ENCODE measurements at regions not wholly inside any gene's neighbourhood (a gene's known extent, or its start where the extent isn't known, plus 50 kb on each side); places are given as distances from the start of the nearest gene placed in this dataset.

DNA sequence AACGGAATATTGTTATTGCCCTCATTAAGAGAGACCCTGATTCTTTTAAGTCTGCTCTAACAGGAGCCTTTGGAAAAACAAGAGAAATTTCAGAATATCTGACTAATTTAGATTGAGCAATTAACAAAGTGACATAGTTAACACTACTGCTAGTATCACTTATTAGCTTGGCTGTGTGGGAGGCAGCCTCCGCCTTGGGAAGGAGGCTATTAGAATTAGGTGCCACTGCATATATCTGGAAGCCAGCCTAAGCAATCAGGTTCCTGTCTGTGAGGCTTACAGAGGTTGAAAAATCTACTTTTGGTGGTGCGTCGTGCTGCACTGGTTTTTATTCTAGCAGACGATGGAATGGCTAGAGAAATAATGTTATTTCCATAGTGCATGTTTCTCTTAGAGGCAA, 227.2 kb downstream of the OLFM4 start:
- Histone ChIP-seq H3K36me3 (ENCODE audit: control insufficient read depth in 4 of 4, insufficient read depth in 4 of 4, low read length in 3 of 4) (no peaks in the 10 kb centered on the region), H3K4me1 (ENCODE audit: control extremely low read depth in 1 of 4, control insufficient read depth in 4 of 4, insufficient read depth in 4 of 4, low read length in 3 of 4) (no peaks in the 10 kb centered on the region), H3K4me3 (ENCODE audit: control insufficient read depth in 1 of 7, extremely low read depth in 1 of 7, insufficient read depth in 4 of 7, low read depth in 2 of 7, low read length in 6 of 7) (no peak overlapping the region), H3K9me3 (ENCODE audit: control extremely low read depth in 1 of 5, control insufficient read depth in 4 of 5, insufficient read depth in 2 of 5, low read depth in 1 of 5, low read length in 4 of 5) (no peaks in the 10 kb centered on the region), H3K27ac (ENCODE audit: insufficient read depth in 1 of 2, low read depth in 1 of 2, low read length in 2 of 2, poor library complexity in 1 of 2, severe bottlenecking in 2 of 2) (no peak overlapping the region), H3K27me3 (replicated peaks in 2 of 5; ENCODE audit: control insufficient read depth in 4 of 5, insufficient read depth in 5 of 5, low read length in 4 of 5) (peaks cover 0 to 3% (median 0%) of the 10 kb centered on the region in 5 experiments)
- CTCF ChIA-PET, result no interaction called here
- POLR2A ChIA-PET, result interaction anchor here (0.6 kb wide), 1 partner anchor 24 kb away, joined by 4 read pairs; no protein-coding TSS in a partner anchor
- 100% methylated on average over 2 of the region's 5 CpGs for WGBS (ENCODE audit: insufficient coverage)
- no peak for DNase-seq

DNA sequence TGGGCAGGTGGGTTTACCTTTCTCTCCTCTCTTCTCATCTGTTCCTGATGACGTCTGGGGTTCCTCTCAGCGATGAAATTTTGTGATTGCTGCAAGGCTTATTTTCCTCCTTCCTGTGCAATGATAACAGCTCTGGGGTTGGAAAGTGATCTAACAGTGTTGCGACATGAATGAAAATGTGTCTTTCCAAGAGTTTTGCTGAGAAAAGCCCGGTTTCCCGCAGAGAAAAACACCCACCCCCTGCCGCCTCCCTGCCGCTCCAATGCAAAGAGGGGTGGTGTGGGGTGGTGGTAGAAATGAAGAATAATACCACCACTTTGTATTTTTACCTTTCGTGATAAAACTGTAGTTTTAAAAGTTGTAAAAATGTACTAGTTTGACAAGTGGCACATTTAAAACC, 232.0 kb downstream of the OLFM4 start:
- CTCF ChIA-PET, result interaction anchor here (1.3 kb wide), 1 partner anchor 10 kb away, joined by 3 read pairs; no protein-coding TSS in a partner anchor
- Histone ChIP-seq H3K36me3 (ENCODE audit: control insufficient read depth in 4 of 4, insufficient read depth in 4 of 4, low read length in 3 of 4) (no peaks in the 10 kb centered on the region), H3K9me3 (ENCODE audit: control extremely low read depth in 1 of 5, control insufficient read depth in 4 of 5, insufficient read depth in 2 of 5, low read depth in 1 of 5, low read length in 4 of 5) (no peaks in the 10 kb centered on the region), H3K4me1 (ENCODE audit: control extremely low read depth in 1 of 4, control insufficient read depth in 4 of 4, insufficient read depth in 4 of 4, low read length in 3 of 4) (no peaks in the 10 kb centered on the region), H3K27me3 (replicated peaks in 2 of 5; ENCODE audit: control insufficient read depth in 4 of 5, insufficient read depth in 5 of 5, low read length in 4 of 5) (peaks cover 0 to 2% (median 0%) of the 10 kb centered on the region in 5 experiments), H3K27ac (ENCODE audit: insufficient read depth in 1 of 2, low read depth in 1 of 2, low read length in 2 of 2, poor library complexity in 1 of 2, severe bottlenecking in 2 of 2) (no peak overlapping the region), H3K4me3 (ENCODE audit: control insufficient read depth in 1 of 7, extremely low read depth in 1 of 7, insufficient read depth in 4 of 7, low read depth in 2 of 7, low read length in 6 of 7) (no peak overlapping the region)
- WGBS (ENCODE audit: insufficient coverage), result 60% methylated on average over 1 of the region's 8 CpGs
- no peak for DNase-seq
- POLR2A ChIA-PET, result no interaction called here

DNA sequence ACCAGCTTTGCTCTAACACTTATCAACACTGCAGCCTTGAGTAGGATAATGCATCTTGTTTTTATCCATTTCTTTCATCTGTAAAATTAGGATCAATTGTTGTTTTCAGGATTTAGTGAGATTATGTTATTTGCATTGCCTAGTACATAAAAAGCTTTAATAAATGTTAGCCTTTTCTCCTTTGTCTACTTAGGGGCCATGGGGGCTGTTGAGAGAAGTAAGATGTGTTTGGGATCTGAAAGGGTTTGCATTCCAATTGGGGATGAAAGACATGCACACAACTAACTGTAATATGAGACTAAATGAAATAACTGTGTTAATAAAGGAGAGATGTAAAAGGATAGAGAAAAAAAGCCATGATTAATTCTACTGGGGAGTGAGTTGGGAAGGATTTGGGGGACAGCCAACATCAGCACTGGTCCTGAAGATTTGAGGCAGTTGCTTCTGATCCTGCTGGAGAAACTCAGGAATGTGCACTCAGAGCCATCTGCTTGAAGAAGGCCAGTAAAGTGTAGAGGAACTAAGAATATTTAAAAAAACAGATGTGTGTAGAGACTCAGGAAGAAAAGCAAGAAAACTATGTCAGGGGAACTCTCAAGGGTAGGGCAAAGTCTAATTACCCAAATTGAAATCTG, 236.3 kb downstream of the OLFM4 start:
- Histone ChIP-seq H3K27ac (ENCODE audit: insufficient read depth in 1 of 2, low read depth in 1 of 2, low read length in 2 of 2, poor library complexity in 1 of 2, severe bottlenecking in 2 of 2) (no peak overlapping the region), H3K9me3 (ENCODE audit: control extremely low read depth in 1 of 5, control insufficient read depth in 4 of 5, insufficient read depth in 2 of 5, low read depth in 1 of 5, low read length in 4 of 5) (no peaks in the 10 kb centered on the region), H3K4me1 (ENCODE audit: control extremely low read depth in 1 of 4, control insufficient read depth in 4 of 4, insufficient read depth in 4 of 4, low read length in 3 of 4) (no peaks in the 10 kb centered on the region), H3K4me3 (ENCODE audit: control insufficient read depth in 1 of 7, extremely low read depth in 1 of 7, insufficient read depth in 4 of 7, low read depth in 2 of 7, low read length in 6 of 7) (no peak overlapping the region), H3K27me3 (replicated peaks in 2 of 5; ENCODE audit: control insufficient read depth in 4 of 5, insufficient read depth in 5 of 5, low read length in 4 of 5) (peaks cover 0 to 2% (median 0%) of the 10 kb centered on the region in 5 experiments), H3K36me3 (ENCODE audit: control insufficient read depth in 4 of 4, insufficient read depth in 4 of 4, low read length in 3 of 4) (no peaks in the 10 kb centered on the region)
- no peak for DNase-seq
- POLR2A ChIA-PET, result no interaction called here
- CTCF ChIA-PET, result no interaction called here

DNA sequence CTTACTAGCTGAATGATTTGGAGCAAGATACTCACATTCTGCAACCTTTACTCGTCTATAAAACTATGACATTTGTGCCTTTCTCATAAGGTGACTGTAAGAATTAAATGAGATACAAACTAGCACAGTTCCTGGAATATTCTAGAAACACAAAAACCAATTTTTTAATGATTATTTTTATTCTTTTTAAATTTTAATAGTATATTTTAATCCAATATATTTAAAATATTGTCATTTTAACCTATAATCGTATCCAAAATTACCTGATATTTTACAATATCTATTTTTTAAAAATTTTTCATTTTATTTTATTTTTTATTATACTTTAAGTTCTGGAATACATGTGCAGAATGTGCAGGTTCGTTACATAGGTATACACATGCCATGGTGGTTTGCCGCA, 238.1 kb downstream of the OLFM4 start:
- Histone ChIP-seq H3K4me1 (ENCODE audit: control extremely low read depth in 1 of 4, control insufficient read depth in 4 of 4, insufficient read depth in 4 of 4, low read length in 3 of 4) (no peaks in the 10 kb centered on the region), H3K27me3 (replicated peaks in 2 of 5; ENCODE audit: control insufficient read depth in 4 of 5, insufficient read depth in 5 of 5, low read length in 4 of 5) (peaks cover 0 to 2% (median 0%) of the 10 kb centered on the region in 5 experiments), H3K9me3 (ENCODE audit: control extremely low read depth in 1 of 5, control insufficient read depth in 4 of 5, insufficient read depth in 2 of 5, low read depth in 1 of 5, low read length in 4 of 5) (no peaks in the 10 kb centered on the region), H3K27ac (ENCODE audit: insufficient read depth in 1 of 2, low read depth in 1 of 2, low read length in 2 of 2, poor library complexity in 1 of 2, severe bottlenecking in 2 of 2) (no peak overlapping the region), H3K36me3 (ENCODE audit: control insufficient read depth in 4 of 4, insufficient read depth in 4 of 4, low read length in 3 of 4) (no peaks in the 10 kb centered on the region), H3K4me3 (ENCODE audit: control insufficient read depth in 1 of 7, extremely low read depth in 1 of 7, insufficient read depth in 4 of 7, low read depth in 2 of 7, low read length in 6 of 7) (no peak overlapping the region)
- no peak for DNase-seq
- no CpG with 5 or more reads among the region's 4 CpGs for WGBS (ENCODE audit: insufficient coverage)
- ChIA-PET CTCF (no interaction called here), POLR2A (no interaction called here)

DNA sequence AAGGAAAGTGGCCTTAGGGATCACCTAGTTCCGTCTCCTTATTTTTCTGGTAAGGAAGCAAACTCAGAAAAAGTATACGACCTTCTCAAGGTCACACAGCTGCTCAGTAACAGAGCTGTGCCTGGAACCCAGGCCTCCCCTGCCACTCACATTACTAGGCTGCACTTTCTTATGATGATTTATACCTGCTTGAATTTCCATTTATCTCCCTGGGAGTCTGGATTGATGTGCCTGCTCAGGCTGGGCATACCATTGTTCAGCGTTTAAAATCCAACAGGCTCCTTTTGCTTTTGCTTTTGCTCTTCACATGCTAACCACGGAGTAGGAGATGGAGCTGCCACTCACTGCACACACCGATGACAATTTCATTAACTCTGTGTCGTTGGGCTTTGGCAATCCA, 241.0 kb downstream of the OLFM4 start:
- no peak for DNase-seq
- Histone ChIP-seq H3K4me1 (ENCODE audit: control extremely low read depth in 1 of 4, control insufficient read depth in 4 of 4, insufficient read depth in 4 of 4, low read length in 3 of 4) (no peaks in the 10 kb centered on the region), H3K4me3 (ENCODE audit: control insufficient read depth in 1 of 7, extremely low read depth in 1 of 7, insufficient read depth in 4 of 7, low read depth in 2 of 7, low read length in 6 of 7) (no peak overlapping the region), H3K9me3 (ENCODE audit: control extremely low read depth in 1 of 5, control insufficient read depth in 4 of 5, insufficient read depth in 2 of 5, low read depth in 1 of 5, low read length in 4 of 5) (no peaks in the 10 kb centered on the region), H3K27me3 (replicated peaks in 2 of 5; ENCODE audit: control insufficient read depth in 4 of 5, insufficient read depth in 5 of 5, low read length in 4 of 5) (peaks cover 0 to 2% (median 0%) of the 10 kb centered on the region in 5 experiments), H3K36me3 (ENCODE audit: control insufficient read depth in 4 of 4, insufficient read depth in 4 of 4, low read length in 3 of 4) (no peaks in the 10 kb centered on the region), H3K27ac (ENCODE audit: insufficient read depth in 1 of 2, low read depth in 1 of 2, low read length in 2 of 2, poor library complexity in 1 of 2, severe bottlenecking in 2 of 2) (no peak overlapping the region)
- ChIA-PET CTCF (interaction anchor here (0.6 kb wide), 1 partner anchor 19 kb away, joined by 4 read pairs; no protein-coding TSS in a partner anchor), POLR2A (no interaction called here)
- WGBS (ENCODE audit: insufficient coverage), result 82% methylated on average over 4 of the region's 6 CpGs

DNA sequence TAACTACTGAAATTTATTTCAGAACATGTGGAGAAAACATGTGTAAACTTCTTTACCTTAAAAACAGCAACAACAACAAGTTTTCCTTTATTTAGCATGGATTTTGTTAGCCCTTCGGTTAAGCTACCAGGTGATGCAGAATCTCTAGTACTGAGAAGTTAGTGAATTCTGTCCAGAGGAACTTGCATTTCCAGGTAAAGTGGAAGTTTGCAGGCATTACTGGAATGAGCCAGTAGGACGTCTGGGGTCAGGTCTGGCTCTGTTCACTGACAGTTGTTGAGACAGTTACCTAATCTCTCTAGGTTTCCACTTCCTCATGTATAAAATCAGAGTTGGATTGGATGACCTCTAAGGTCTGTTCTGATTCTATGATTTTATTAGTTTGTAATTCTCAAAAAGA, 244.3 kb downstream of the OLFM4 start:
- no peaks in the 10 kb centered on the region for H3K4me1 ChIP-seq (ENCODE audit: control extremely low read depth in 1 of 4, control insufficient read depth in 4 of 4, insufficient read depth in 4 of 4, low read length in 3 of 4)
- no peak overlapping the region for H3K27ac ChIP-seq (ENCODE audit: insufficient read depth in 1 of 2, low read depth in 1 of 2, low read length in 2 of 2, poor library complexity in 1 of 2, severe bottlenecking in 2 of 2)
- WGBS (ENCODE audit: insufficient coverage), result 0% methylated on average over 1 of the region's 2 CpGs
- no peaks in the 10 kb centered on the region for H3K9me3 ChIP-seq (ENCODE audit: control extremely low read depth in 1 of 5, control insufficient read depth in 4 of 5, insufficient read depth in 2 of 5, low read depth in 1 of 5, low read length in 4 of 5)
- H3K36me3 ChIP-seq (ENCODE audit: control insufficient read depth in 4 of 4, insufficient read depth in 4 of 4, low read length in 3 of 4), result no peaks in the 10 kb centered on the region
- CTCF ChIA-PET, result no interaction called here
- H3K4me3 ChIP-seq (ENCODE audit: control insufficient read depth in 1 of 7, extremely low read depth in 1 of 7, insufficient read depth in 4 of 7, low read depth in 2 of 7, low read length in 6 of 7), result no peak overlapping the region
- H3K27me3 ChIP-seq (replicated peaks in 2 of 5; ENCODE audit: control insufficient read depth in 4 of 5, insufficient read depth in 5 of 5, low read length in 4 of 5), result no peaks in the 10 kb centered on the region
- DNase-seq, result no peak
- POLR2A ChIA-PET, result no interaction called here

DNA sequence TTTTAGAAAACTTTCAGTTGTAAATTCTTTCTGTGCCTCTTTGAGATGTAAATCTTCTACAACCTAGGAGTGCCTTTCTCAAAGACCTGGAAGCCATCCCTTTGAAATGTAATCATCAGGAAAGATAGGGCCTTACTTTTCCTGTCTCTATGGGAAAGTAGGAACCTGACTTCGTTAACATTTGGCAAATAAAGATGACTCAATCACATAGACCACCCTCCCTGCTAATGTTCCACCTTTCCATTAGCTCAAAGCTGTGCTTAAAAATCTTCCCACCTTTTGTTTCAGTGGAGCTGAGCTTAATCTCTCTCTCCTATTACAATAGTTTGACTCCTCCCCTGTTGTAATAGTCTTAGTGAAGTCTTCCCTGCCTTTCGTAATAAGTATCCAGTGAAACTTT, 247.7 kb downstream of the OLFM4 start:
- Histone ChIP-seq H3K4me1 (ENCODE audit: control extremely low read depth in 1 of 4, control insufficient read depth in 4 of 4, insufficient read depth in 4 of 4, low read length in 3 of 4) (no peaks in the 10 kb centered on the region), H3K36me3 (ENCODE audit: control insufficient read depth in 4 of 4, insufficient read depth in 4 of 4, low read length in 3 of 4) (no peaks in the 10 kb centered on the region), H3K4me3 (ENCODE audit: control insufficient read depth in 1 of 7, extremely low read depth in 1 of 7, insufficient read depth in 4 of 7, low read depth in 2 of 7, low read length in 6 of 7) (no peak overlapping the region), H3K27me3 (replicated peaks in 2 of 5; ENCODE audit: control insufficient read depth in 4 of 5, insufficient read depth in 5 of 5, low read length in 4 of 5) (no peaks in the 10 kb centered on the region), H3K27ac (ENCODE audit: insufficient read depth in 1 of 2, low read depth in 1 of 2, low read length in 2 of 2, poor library complexity in 1 of 2, severe bottlenecking in 2 of 2) (no peak overlapping the region), H3K9me3 (ENCODE audit: control extremely low read depth in 1 of 5, control insufficient read depth in 4 of 5, insufficient read depth in 2 of 5, low read depth in 1 of 5, low read length in 4 of 5) (no peaks in the 10 kb centered on the region)
- no peak for DNase-seq
- 40% methylated on average over 1 of the region's 2 CpGs for WGBS (ENCODE audit: insufficient coverage)
- POLR2A ChIA-PET, result no interaction called here
- CTCF ChIA-PET, result no interaction called here

Data from common myeloid progenitor, CD34-positive (primary cell).